TTC549 (cell line): ENCODE measurements at regions not wholly inside any gene's neighbourhood (a gene's known extent, or its start where the extent isn't known, plus 50 kb on each side); places are given as distances from the start of the nearest gene placed in this dataset.
"Not testable (repeated sequence)": the region's sequence is repeated elsewhere in the genome, so short reads cannot be mapped to it uniquely, and the experiment has no call there.

Experiments used
- FAIRE-seq: peaks from 2 replicates; lab custom pipeline; 2012; peaks lifted over from hg19 to GRCh38; lab: Jason Lieb, UNC

DNA sequence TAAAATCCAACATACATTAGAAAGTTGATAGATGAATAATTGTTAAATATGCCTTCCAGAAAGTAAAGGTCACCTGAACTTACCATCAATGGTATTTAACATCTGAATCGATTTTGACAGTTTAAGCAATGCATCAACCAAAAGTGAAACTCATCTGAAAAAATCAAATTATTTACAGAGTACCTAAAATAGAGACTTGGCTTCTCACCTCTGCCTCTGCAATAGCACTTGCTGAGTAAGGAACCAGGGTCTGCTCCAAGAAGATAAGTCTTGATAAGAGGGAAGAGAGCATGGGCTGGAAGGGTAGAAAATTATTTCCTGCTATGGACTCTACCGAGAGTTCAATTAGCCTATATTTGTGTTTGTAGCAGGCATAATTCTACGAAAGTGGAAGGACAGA, 868.3 kb downstream of the STIM2 start:
- no peak for FAIRE-seq

DNA sequence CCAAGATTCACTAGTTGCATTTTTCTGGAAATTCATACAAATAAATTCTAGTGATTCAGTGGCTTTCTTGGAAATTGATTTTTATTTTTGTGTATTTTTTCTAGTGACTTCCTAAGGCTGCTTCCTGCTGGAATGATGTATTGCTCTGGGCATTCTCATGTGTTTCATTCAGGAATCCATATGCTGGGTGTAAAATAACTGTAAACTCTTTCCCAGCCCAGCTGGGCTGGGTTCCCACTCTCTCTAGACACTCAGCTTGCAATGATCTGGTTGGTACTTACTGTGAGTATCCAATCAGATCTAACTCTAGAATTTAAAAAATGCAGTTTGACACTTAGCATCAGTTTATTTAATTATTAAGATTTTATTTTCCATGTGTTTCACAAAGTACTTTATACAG, 882.2 kb downstream of the STIM2 start:
- FAIRE-seq, result no peak

DNA sequence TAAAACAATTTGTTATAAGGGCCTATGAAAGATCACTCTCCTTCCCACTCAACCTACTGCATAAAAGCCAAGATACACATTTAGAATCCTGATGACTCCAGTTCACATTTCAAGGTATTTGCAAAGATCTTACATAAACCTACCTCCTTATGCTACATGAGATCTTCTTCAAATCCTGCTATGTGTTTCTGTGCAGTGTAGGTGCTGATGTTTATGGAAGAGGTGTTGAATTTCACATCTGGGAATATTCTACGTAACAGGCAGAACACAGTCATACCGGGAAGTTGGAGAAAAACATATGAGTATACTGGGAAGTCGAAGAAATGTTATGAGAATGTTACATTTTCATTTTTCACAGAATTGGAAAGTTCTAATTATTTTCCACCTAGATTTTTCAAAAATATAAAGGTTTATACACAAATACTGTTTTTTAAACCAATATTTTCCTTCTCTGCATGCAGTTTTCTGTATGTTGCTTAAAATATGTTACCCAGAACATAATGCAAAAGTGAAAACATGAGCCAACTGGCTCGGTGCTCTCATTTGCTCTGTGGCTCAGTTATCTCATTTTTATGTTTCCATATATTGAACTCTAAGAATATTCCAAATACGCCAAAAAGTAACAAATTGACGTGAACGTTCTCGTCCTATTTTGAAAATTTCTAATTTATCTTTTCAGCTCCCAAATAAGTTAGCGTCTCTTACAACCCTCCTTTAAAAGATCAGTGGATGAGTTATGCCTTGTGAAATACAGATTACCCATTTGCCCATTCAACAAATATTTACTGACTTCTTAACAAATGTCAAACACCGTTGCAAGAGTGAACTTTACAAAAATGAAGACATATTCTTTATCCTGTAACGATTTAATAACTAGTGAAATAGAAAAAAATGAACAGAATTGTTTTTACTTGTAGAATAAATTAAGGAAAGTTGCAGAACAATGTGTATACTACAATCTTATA, 899.3 kb downstream of the STIM2 start:
- FAIRE-seq, result no peak

DNA sequence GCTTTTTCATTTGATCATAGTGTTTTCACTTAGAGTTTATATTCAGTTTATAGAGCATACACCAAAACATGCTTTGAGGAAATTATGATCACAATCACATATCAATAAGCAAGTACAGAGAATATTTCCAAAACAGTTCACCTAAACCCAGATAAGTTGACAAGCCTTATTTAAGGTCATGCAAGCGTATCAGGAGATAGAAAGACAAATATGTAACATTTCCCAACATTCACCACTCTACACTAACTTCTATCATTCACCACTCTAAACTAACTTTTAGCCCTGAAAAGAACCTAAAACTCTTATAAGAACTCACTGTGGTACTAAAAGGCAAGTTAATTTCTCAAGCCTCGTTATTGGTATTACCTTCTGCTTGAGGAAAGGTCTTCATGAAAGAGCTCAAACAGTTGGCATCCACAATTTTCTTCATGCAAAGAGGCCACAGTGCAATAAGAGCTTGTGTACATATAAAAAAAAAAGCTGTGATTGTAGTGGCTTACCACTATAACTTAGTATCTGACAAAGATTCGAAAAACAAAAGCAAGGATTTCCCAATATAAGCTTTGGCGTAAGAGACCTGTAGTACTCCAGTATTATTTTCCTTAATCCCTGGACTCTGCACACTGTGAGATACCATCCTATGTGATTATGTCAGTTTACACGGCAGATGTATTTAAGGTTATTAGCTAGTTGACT, 903.3 kb downstream of the STIM2 start:
- no peak for FAIRE-seq

DNA sequence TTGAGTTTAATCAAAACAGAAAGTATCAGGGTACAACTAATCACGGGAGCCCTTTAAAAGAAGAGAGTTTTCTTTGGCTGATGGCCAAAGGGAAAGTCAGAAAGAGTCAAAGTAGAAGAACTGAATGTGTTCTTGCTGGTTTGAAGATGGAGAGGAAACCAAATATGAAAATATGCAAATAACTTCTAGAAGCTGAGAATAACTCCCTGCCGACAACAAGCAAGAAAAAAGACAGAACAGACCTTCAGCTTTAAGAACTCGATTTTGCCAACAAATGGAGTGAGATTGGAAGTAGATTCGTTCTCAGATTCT, 903.8 kb downstream of the STIM2 start:
- no peak for FAIRE-seq

DNA sequence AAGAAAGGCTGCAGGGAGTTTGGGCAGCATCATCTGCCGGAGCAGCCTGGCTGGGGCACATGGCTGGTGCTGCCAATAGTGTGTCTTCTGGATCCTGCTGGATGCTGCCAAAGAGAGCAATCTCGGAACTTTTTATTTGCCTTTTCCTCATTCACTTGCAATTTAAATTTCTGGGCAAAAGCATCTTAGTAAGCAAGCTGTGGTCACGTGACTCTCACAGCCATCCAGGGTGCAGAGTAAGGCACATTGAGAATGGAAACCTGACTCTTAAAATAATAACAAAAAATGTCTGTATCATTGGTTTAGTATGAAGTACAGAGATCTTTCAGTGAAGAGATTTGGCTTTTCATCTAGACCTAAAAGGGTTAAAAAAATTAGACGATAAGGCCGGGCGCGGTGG, 910.3 kb downstream of the STIM2 start:
- no peak for FAIRE-seq

DNA sequence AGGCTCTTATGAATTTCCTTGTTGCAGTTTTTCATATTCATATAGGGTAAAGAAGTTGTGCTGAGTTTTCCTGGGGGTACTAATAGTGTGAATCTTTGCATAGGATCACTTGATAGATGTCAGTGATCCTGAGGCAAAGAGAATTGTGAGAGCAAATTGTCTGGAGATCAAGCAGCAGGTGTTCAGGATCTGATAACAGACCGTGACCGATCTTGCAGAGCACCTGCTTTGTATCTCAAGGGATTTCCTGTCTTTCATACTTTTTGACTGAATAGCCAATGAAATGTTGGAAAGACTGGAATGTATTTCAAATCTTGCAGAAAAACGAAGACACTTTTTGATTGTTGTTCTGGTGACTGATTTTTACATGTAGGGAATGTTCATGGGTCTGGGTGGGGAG, 914.5 kb downstream of the STIM2 start:
- FAIRE-seq, result no peak

DNA sequence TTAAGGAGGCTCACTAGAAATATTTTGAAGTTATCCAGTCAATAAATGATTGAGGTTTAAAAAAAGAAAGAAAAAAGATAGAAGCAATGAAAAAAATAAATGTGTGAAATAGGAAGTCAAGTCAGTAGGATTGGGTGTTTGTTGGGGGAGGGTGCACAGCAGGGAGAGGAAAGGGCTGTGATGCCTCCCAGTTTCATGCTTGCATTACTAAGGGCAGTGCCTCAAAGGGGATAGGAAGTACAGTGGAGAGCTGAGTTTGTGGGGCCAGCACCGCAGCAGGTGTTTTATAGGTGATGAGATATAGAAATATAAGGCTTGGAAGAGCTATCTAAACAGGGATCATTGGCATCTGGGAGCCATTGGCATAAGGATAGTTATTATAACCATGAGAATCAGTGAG, 919.2 kb downstream of the STIM2 start:
- FAIRE-seq, result no peak

DNA sequence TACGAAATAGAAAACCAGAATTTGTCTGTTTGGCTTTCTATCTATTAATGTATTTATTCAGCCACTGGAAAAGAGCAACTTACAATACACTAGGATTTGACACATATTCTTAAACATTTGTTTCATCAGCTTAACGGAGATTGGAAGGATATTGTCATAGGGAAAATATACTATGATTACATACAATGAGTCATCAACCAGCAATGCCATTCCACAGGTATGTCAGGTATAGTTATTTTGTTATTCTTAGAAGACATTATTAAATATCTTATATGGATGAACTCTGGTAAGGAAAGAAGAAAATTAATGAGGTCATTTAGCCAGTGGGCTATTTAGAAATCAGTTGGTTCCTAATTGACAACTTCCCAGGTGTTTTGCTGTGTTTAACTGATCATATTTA, 926.6 kb downstream of the STIM2 start:
- no peak for FAIRE-seq

DNA sequence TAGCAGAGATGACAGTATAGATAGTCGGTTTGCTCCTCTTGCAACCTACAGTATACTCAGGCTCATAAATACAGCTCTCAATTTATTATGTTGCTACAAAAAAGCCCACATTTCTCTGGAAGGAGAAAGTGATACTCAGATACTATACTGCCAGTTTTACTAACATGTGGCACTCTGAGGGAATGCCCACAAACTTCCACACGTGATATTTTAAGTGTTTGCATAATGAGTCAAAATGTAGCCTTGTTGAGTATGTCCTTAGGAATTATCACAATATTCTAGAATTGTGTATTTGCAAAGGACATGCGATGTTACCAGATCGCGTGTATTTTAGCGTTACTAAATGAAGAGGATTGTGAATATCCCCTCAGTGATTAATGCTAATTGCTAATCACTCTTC, 929.1 kb downstream of the STIM2 start:
- no peak for FAIRE-seq

DNA sequence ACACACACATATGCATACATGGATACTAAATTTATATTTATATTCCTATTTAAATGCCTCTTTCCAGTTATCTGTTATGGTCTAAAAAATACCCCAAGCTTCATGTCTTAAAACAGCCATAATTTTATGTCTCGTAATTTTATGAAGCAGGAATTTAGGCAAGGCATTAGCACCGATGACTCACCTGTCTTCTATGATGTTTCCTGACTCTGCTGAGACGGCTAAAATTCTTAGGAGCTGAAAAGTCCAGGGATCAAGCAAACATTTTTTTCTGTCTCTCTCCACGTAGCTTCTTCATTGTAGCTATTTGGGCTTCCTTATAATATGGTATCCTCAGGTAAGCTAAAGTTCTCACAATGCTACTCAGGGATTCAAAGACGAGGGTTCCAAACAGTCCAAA, 930.3 kb downstream of the STIM2 start:
- no peak for FAIRE-seq

DNA sequence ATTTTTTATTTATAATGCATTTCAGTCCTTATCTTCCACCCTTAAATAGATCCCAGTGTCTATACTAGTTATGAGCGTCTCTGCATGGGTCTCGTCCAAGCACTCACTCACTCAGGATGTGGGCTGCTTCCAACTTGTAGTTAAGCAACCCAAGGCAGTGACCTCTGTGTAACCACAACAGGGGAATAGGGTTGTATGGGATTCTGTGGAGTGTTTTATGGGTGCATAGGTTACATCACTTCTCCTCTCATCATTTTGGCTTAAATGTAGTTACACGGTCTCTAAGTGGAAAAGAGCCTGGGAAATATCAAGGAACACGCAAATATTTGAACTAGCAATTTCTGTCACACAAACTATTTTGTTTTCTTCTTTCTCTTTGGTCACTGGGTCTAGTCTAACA, 931.0 kb downstream of the STIM2 start:
- FAIRE-seq, result no peak

DNA sequence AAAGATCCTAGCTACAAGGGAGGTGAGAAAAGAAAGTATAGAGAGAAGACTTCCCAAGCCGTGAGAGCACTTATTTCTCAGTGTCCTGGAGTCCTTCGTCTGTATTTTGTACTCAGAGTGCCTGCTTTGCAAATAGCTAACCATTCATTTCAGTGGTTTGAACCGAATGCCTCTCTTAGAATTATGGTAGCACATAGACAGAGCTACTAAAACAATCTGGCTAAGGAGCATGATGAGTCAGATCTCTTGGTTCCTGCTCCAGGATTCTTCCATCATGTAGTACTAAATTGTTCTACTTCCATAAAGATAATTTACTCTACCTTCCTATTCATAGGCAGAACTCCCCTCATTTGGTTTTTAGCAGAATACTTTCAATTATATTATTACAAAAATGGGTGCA, 946.6 kb downstream of the STIM2 start:
- no peak for FAIRE-seq

DNA sequence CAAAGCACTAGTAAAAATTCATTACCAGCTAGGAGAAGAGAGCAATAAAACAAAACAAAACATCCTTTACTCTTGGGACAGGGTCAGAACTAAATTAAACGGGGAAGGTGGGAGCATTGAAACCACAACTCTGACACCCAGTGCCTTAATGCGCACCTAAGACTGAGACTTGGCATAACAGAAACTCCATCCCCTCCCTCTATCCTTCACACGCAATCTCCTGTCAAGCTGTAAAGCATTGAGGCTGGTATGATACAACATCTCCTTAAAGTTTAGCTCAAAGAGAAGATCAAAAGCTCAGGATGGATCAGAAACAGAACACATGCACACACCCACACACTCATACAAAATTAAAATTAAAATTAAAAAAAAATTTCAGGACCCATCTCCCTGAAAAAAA, 951.3 kb downstream of the STIM2 start:
- no peak for FAIRE-seq

DNA sequence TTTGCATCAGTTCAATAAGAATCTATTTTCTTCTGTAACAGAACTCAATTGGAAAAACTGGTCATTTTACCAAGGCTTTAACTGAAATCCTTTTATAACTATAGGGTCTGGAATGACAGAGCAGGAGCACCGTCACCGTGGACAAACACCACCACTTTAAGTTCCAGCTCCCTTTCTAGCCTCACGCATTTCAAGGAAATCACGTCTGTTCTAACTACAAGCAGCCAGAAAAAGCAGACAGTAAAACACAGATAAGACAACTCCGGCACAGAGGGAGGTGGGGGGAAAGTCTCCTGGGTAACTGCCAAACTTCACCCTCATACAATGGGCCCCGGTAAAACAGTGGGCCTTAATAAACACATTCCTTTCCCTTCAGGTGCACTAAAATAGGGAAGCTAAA, 952.6 kb downstream of the STIM2 start:
- FAIRE-seq, result not testable (repeated sequence)

DNA sequence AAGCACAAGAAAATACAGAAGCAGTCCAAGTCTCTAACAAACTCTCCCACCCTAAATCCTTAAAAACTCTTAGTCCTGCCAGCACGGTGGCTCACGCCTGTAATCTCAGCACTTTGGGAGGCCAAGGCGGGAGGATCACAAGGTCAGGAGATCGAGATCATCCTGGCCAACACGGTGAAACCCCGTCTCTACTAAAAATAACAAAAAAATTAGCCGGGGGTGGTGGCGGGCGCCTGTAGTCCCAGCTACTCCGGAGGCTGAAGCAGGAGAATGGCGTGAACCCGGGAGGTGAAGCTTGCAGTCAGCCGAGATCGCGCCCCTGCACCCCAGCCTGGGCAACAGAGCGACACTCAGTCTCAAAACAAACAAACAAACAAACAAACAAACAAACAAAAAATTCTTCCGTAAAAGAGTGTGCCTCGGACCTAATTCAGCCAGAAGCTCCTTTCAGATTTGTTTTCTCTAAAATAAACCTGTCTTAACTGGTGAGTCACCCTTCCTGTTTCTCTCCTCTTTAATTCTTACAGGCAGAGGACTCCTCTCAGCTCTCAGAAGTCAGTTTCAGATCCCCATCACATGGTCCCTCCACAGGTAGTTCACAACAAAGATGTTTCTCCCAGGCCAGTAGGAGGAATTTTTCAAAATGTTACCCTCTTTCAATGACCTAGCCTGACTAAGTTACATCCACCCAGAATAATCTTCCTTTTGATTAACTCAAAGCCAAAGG, 953.2 kb downstream of the STIM2 start:
- FAIRE-seq, result not testable (repeated sequence)

DNA sequence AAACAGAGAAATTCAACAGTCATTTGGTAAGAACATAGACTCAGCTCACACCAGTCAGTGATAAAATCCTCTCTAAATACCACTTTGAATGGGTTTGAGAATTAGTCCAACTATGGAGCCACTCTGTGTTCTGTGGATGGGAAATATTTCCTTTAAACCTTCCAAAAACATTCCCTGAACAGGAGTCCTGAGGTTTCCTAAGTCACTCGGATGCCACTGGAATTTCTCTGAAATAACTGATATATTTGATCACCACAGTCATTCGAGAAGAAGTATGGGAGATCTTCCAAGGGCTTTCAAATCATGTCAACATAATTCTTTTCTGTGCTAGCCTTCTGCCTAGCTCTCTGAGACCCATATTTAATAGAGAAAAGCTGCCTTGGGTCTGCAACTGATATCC, 958.6 kb downstream of the STIM2 start:
- no peak for FAIRE-seq

DNA sequence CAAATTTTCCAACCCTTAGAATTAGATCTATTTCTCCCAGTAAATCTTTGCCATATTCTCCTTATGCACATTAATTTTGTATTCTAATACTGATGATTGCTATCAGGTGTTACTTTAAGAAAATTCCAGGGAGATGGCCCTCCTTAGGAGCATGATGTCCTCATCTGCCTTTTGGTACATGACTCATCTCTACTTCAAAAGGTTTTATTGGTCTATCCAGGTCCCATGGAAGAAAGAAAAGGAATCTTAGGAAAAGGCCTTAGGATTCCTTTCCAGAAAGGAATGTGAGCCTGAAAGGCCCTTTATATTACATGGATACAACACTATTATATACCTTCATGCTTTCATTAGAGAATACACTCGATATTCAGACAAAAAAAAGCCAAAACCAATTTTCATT, 968.2 kb downstream of the STIM2 start:
- FAIRE-seq, result no peak

DNA sequence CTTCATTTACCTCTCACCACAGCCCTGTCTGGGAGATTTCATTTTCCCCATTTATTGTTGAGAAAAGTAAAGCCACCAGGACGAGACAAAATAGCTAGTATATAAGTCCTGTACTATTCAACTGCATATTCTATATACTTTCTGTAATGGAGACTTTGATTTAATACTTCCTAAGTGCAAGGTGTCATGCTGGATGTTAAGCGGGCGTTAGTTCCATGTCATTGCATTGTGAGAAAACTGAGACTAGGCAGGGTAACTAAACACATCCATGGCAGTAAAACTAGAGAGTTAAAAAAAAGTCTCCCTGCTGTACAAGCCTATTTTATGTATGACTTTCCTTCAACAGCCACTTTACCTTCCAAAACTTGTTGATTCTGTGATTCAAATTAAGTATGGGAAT, 969.6 kb downstream of the STIM2 start:
- no peak for FAIRE-seq

DNA sequence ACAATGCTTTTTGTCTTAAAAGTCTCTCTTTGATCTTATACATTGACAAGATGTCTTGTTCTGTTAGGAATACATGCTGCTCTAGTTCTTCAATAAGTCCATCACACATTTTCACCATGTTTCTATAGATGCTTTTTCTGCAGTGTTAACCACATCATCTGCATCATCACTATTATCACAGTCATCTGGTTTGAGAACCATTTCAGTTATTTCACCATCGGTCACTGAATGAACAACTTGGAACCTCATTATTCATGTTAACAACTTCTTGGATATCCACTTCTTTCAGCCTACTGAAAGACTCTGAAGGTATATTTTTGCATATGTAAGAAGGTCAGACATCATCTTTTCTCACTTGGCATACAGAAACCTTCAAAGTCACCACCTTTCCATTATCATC, 975.2 kb downstream of the STIM2 start:
- FAIRE-seq, result no peak

DNA sequence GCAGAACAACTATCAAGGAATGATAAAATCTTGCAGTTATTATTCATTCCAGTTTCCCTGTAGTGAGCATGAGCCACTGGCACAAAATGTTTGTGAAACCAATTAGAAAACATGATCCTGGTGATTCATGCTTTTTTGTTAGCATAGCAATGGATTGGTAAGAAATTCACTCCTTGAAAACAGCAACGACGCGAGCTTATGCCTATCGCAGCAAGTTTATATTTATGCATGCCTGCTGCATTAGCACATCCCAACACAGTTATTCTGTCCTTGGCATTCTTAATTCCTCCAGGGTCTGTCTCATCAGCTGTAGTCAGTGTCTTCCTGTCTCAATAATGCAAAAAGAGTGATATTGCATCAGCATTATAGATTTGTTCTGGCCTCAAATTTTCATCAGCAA, 975.9 kb downstream of the STIM2 start:
- no peak for FAIRE-seq

DNA sequence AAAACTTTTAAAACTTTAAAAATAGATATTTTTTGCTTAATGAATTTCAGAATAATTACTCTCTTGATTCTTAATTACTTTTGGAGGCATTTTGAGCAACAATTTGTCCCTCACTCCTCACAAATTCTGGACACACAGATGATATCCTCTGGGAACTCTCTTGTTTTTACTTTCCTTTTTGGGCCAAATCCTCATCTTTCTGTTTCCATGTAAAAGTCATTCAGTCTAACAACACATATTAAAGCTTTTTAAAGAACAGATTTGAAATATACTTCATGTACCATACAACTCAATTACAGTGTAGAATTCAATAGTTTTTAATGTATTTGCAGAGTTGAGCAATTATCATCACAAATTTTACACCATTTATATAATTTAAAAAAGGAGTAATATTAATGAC, 983.1 kb downstream of the STIM2 start:
- no peak for FAIRE-seq

DNA sequence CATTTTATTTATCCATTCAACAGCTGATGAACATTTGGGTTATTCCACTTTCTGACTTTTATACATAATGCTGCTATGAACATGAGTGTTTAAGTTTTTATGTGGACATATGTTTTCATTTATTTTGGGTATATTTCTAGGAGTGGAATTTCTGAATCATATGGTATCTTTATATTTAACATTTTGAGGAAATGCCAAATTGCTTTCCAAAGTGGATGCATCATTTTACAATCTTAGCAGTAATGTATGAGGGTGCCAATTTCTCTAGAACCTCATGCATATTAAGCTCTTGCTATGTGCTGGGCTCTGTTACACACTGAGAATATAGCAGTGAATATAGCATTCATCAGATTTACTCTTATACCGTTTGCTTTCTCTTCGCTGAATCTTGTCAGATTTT, 983.7 kb downstream of the STIM2 start:
- FAIRE-seq, result no peak
